Nephron (organoid): ENCODE measurements at regions not wholly inside any gene's neighbourhood (a gene's known extent, or its start where the extent isn't known, plus 50 kb on each side); places are given as distances from the start of the nearest gene placed in this dataset.

Experiments
- H3K27ac Mint-ChIP-seq, 3 experiments: 2 replicates each; pipeline ENCODE4 v1.8.0; 2020; ENCODE audit warnings: mixed read lengths in 3 of 3, mild to moderate bottlenecking in 2 of 3, moderate library complexity in 1 of 3
- H3K27me3 Mint-ChIP-seq: 2 replicates; pipeline ENCODE4 v1.8.0; 2021; ENCODE audit warnings: low read depth, mild to moderate bottlenecking, moderate library complexity, mixed read lengths
- H3K36me3 Mint-ChIP-seq: 2 replicates; pipeline ENCODE4 v1.8.0; 2020; ENCODE audit warnings: low read depth, mixed read lengths
- H3K4me1 Mint-ChIP-seq: 2 replicates; pipeline ENCODE4 v1.8.0; 2020; ENCODE audit warnings: mixed read lengths
- H3K4me3 Mint-ChIP-seq, 3 experiments: 2 replicates each; pipeline ENCODE4 v1.8.0; 2020; ENCODE audit warnings: mild to moderate bottlenecking in 3 of 3, mixed read lengths in 3 of 3, moderate library complexity in 2 of 3
- H3K9me3 Mint-ChIP-seq: 2 replicates; pipeline ENCODE4 v1.8.0; 2020; ENCODE audit warnings: mixed read lengths
- TF ChIP-seq, protein P1 (sequence below), 3 experiments: fragments of 200-600 bp; sonication (generic); IDR thresholded peaks; one replicate each; pipeline ENCODE4 v1.5.0; 2021; ENCODE audit warnings: antibody characterized with exemption in 3 of 3; ENCODE audit not compliant: unreplicated experiment in 3 of 3

DNA sequence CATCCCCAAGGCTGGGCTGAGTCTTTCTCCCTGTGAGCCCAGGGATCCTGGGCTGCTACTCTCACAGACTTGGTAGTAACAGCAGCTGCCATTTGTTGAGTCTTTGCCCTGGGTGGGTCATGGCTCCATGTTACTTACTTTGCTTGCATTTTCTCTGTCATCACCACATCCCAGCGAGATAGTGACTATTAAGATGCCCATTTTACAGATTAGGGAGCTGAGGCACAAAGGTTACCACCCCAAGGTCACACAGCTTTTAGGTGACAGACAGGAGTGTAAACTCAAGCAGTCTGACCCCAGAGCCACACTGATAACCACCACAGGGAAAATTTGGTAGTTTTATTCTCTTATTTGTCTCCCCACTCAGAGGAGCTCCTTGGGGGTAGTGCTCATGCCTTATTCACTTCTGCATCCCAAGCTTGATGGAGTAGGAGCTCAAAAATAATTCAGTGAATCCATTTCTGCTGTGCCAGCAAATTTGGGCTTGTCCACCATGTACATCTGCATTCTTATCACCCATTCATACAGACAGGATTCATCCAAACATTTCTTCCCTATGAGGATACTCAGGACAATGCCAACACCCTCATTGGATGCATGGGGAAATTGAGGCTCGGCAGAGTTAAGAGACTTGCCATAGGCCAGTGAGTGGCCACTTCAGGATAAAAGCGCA, 263.2 kb downstream of the CBLN1 start:
- H3K4me1 Mint-ChIP-seq, result peaks cover 61% of the 10 kb centered on the region
- no peaks in the 10 kb centered on the region for H3K9me3 Mint-ChIP-seq
- H3K27me3 Mint-ChIP-seq, result peaks cover 18% of the 10 kb centered on the region
- H3K36me3 Mint-ChIP-seq, result no peaks in the 10 kb centered on the region
- TF ChIP-seq, protein P1, sequence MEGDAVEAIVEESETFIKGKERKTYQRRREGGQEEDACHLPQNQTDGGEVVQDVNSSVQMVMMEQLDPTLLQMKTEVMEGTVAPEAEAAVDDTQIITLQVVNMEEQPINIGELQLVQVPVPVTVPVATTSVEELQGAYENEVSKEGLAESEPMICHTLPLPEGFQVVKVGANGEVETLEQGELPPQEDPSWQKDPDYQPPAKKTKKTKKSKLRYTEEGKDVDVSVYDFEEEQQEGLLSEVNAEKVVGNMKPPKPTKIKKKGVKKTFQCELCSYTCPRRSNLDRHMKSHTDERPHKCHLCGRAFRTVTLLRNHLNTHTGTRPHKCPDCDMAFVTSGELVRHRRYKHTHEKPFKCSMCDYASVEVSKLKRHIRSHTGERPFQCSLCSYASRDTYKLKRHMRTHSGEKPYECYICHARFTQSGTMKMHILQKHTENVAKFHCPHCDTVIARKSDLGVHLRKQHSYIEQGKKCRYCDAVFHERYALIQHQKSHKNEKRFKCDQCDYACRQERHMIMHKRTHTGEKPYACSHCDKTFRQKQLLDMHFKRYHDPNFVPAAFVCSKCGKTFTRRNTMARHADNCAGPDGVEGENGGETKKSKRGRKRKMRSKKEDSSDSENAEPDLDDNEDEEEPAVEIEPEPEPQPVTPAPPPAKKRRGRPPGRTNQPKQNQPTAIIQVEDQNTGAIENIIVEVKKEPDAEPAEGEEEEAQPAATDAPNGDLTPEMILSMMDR (IDR thresholded peaks at IDR 0.05; ENCODE audit: unreplicated experiment in 3 of 3), result no peak
- H3K4me3 Mint-ChIP-seq, result no peak overlapping the region
- no peak overlapping the region for H3K27ac Mint-ChIP-seq

DNA sequence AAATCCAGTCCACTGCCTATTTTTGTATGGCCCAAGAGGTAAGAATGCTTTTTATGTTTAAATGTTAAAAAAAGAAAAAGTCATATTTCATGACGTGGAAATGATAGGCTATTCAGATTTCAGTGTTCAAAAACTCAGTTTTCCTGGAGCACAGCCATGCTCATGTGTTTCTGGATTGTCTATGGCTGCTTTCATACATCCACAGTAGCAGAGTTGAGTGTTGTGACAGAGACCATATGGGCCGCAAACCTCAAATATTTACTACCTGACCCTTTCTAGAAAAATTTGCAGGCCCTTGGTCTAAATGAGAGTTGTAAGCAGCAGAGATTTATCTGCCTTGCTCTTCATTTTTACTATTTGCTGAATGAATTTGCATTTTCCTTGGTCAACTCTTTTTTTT, 264.1 kb downstream of the CBLN1 start:
- Mint-ChIP-seq H3K4me3 (no peak overlapping the region), H3K27ac (no peak overlapping the region), H3K36me3 (no peaks in the 10 kb centered on the region), H3K9me3 (no peaks in the 10 kb centered on the region), H3K27me3 (peaks cover 23% of the 10 kb centered on the region), H3K4me1 (peaks cover 52% of the 10 kb centered on the region)
- TF ChIP-seq, protein P1 (IDR thresholded peaks at IDR 0.05; ENCODE audit: unreplicated experiment in 3 of 3), result no peak

DNA sequence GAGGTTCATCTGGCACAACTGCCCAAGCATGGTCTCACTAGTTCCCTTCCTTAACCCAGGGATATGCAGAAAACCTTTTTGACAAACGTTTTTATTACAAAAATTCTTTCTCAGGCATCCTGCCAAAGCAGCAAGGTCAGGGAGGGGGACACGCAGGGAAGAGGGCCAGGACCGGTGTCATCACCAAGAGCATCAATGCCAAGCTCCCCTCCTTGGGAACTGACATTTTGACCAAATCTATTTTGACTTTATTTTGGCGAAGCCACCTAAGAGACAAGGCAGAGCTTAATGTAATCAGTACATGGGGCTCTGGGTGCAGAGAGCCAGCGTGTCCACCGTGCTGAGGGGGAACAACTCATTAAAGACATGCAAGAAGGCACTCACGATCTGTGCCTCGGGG, 265.2 kb downstream of the CBLN1 start:
- no peaks in the 10 kb centered on the region for H3K9me3 Mint-ChIP-seq
- H3K4me3 Mint-ChIP-seq, result no peak overlapping the region
- peaks cover 43% of the 10 kb centered on the region for H3K4me1 Mint-ChIP-seq
- H3K36me3 Mint-ChIP-seq, result no peaks in the 10 kb centered on the region
- no peak overlapping the region for H3K27ac Mint-ChIP-seq
- TF ChIP-seq, protein P1 (IDR thresholded peaks at IDR 0.05; ENCODE audit: unreplicated experiment in 3 of 3), result no peak
- H3K27me3 Mint-ChIP-seq, result peaks cover 22% of the 10 kb centered on the region

DNA sequence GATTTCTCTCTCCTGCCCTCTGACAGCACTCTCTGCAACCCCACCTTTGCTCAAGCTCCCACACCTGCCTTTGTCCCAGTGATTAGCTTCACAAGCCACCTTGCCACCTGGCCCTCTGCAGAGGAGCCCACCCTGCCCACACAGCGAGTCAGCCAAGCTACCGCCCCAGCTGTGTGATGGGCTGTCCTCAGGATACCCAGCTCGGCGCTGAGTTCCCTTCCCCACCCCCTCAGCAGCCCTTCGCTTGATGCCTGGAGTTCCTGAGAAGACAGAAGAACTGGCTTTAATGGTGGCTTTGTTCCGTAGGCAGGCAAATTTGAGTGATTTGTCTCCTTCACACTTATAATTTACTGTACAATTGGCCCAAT, 266.4 kb downstream of the CBLN1 start:
- Mint-ChIP-seq H3K4me1 (peaks cover 30% of the 10 kb centered on the region), H3K4me3 (no peak overlapping the region), H3K36me3 (no peaks in the 10 kb centered on the region), H3K27me3 (peaks cover 23% of the 10 kb centered on the region), H3K9me3 (no peaks in the 10 kb centered on the region), H3K27ac (no peak overlapping the region)
- TF ChIP-seq, protein P1 (IDR thresholded peaks at IDR 0.05; ENCODE audit: unreplicated experiment in 3 of 3), result no peak

DNA sequence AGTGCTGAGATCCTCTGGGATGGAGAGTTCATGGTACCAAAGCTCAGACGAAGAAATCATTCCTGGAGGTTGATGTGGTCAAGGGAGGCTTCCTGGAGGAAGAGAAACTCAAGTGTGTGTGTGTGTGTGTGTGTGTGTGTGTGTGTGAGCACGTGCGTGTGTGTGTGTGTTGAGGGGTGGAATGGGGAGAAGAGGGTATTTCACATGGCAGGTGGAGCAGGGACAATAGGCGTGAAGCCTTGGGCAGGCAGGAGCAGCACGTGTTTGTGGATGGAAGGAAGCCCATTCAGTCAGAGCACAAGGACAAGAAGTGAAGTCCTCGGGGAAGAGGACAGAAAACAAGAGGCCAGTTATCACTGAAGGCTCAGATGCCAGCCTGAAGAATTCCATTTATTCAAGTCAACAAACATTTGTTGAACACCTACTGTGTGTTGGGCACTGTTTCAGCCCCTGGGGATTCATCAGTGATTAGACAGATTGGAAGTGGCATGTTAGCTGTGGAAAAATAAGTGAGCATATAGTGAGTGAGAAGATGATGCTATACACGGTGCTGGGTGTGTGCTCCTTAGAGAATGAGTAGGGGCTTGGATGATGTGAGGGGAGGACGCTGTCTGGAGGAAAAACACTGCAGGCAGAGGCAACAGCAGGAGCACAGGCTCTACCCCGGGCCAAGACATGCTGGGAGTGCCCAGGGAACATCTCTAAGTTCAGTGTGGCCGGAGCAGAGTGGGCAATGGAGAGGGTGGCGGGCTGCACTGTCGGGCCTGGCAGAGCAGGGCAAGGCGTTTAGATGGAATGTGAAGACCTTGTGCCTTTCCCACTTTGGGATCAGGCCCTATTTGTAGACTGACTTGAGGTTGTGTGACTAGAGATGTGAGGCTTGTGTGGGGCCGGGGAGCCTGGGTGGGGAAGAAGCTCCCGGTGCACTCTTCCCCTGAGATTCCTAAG, 267.1 kb downstream of the CBLN1 start:
- Mint-ChIP-seq H3K36me3 (no peaks in the 10 kb centered on the region), H3K9me3 (no peaks in the 10 kb centered on the region), H3K4me3 (no peak overlapping the region), H3K27me3 (peaks cover 29% of the 10 kb centered on the region), H3K4me1 (peaks cover 23% of the 10 kb centered on the region), H3K27ac (peak overlapping the region in 1 of 3 experiments; percentile 4)
- TF ChIP-seq, protein P1 (IDR thresholded peaks at IDR 0.05; ENCODE audit: unreplicated experiment in 3 of 3), result no peak
